AG04449 (cell line): ENCODE measurements at regions not wholly inside any gene's neighbourhood (a gene's known extent, or its start where the extent isn't known, plus 50 kb on each side); places are given as distances from the start of the nearest gene placed in this dataset.
"Not testable (repeated sequence)": the region's sequence is repeated elsewhere in the genome, so short reads cannot be mapped to it uniquely, and the experiment has no call there.

ENCODE experiments used
- CTCF ChIA-PET: fragments of 350-600 bp; formaldehyde crosslinking; extraction: SDS; loops from one replicate; lab custom pipeline; 2021; ENCODE audit warnings: antibody characterized with exemption; lab: Yijun Ruan, JAX
- POLR2A ChIA-PET: fragments of 400-600, 350-600 bp; formaldehyde crosslinking; extraction: SDS; loops from one replicate; lab custom pipeline; 2020; ENCODE audit warnings: antibody characterized with exemption, inconsistent platforms; lab: Yijun Ruan, JAX
- DNase-seq: peaks from one replicate; pipeline ENCODE4 v3.0.0-alpha.2; 2010; ENCODE audit warnings: low read depth, low spot score
- H3K4me3 ChIP-seq: 2 replicates; pipeline ENCODE4 v1.5.1; 2011; ENCODE audit warnings: low read depth, mild to moderate bottlenecking, control low read depth, low read length
- CTCF ChIP-seq: IDR thresholded peaks from one replicate; pipeline ENCODE4 v1.5.1; 2011; ENCODE audit warnings: mild to moderate bottlenecking, moderate library complexity, low read length, control low read depth, inconsistent platforms; ENCODE audit not compliant: insufficient read depth; ENCODE audit errors: missing control alignments

- CTCF ChIA-PET: interaction anchor here (0.6 to 11.1 kb wide), 44 partner anchors 7 to 509 kb away, joined by 3 to 256 read pairs (median 5); partner anchors contain the start of gene RIPK4
These were observed 104.1 kb upstream of the TMPRSS2 start for GRCh38 chr21:41611966-41612606.

DNA sequence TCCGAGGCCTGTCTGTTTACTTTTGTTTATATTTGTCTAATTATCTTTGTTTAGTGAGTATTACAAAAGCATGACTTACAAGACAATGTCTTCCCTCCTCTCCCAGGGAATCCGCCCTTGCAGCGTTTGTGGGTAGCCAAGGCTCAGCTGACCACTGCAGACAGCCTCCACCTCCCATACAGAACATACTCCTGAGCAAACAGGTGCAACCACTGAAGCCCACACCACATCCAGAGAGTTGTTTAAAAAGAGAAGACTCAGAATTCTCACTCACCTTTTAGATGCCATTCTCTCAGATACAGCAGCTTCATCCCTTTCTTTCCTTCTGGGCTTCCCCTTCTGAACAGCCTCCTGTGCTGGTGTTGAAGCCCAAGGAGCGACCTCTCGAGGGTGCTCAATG lies 103.5 kb upstream of the TMPRSS2 start:
- POLR2A ChIA-PET: no interaction called here
- no peak for DNase-seq
- CTCF ChIA-PET: interaction anchor here (0.8 to 11.1 kb wide), 23 partner anchors 9 to 506 kb away, joined by 3 to 256 read pairs (median 5); partner anchors contain the start of gene RIPK4
- no peak for TF ChIP-seq CTCF
- H3K4me3 ChIP-seq: no peak overlapping the region

More at GRCh38 chr21:41611966-41612606, 104.1 kb upstream of the TMPRSS2 start:
- no peak overlapping the region for H3K4me3 ChIP-seq
- TF ChIP-seq CTCF: peak; percentile 7
- POLR2A ChIA-PET: interaction anchor here (1.0 to 1.2 kb wide), 4 partner anchors 30 to 266 kb away, joined by 3 read pairs; no protein-coding TSS in a partner anchor
- no peak for DNase-seq

GRCh38 chr21:41610840-41611115 lies 102.8 kb upstream of the TMPRSS2 start:
- POLR2A ChIA-PET, H3K4me3 ChIP-seq, DNase-seq: not testable (repeated sequence)
- CTCF ChIA-PET: interaction anchor here (0.8 to 11.1 kb wide), 24 partner anchors 8 to 511 kb away, joined by 3 to 256 read pairs (median 4); no protein-coding TSS in a partner anchor

DNA sequence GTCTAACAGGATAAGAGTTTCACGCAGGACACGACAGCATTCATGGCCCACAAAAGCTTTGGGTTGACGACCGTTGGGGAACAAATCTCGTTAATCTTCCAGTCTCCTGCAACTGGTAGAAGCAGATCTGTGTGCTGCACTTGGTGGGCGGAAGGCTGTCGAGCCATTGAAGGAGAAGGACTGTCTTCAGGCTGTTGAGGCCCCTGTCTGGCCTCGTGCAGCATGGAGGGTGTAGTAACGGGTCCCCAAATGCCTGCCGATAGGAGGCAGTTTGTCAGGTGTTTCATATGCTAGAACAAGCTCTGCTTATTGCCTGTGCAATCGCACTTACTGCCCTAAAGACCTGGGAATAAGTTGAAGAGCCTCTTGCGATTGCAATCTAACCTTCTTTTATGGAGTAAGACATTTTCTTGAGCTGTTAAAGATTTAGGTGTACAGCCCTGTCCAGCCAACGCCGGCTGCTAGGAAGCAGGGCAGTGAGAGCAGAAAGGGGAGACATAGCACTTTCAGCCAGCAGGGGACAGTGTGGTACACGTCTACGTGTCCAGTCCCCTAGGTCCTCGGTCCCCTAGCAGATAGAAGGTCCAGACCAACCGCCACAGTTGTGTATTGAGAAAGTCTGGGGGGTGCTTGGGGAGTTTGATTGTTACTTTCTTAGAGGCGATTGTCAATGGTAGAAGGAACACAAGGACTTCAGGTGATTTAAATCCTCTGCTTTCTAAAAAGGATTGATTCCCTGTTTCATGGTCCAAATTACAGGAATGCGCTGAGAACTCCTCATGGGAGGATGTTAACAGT lies 102.3 kb upstream of the TMPRSS2 start:
- POLR2A ChIA-PET: no interaction called here
- CTCF ChIA-PET: interaction anchor here (0.6 to 11.1 kb wide), 31 partner anchors 8 to 511 kb away, joined by 3 to 256 read pairs (median 3); no protein-coding TSS in a partner anchor
- DNase-seq: no peak
- peak; percentile 82 for TF ChIP-seq CTCF
- H3K4me3 ChIP-seq: no peak overlapping the region

- TF ChIP-seq CTCF: no peak
- ChIA-PET POLR2A (no interaction called here), CTCF (interaction anchor here (11.1 kb wide), 1 partner anchor 212 kb away, joined by 256 read pairs; no protein-coding TSS in a partner anchor)
- no peak for DNase-seq
- H3K4me3 ChIP-seq: no peak overlapping the region
These were observed 98.7 kb upstream of the TMPRSS2 start for GRCh38 chr21:41606706-41607105.

DNA sequence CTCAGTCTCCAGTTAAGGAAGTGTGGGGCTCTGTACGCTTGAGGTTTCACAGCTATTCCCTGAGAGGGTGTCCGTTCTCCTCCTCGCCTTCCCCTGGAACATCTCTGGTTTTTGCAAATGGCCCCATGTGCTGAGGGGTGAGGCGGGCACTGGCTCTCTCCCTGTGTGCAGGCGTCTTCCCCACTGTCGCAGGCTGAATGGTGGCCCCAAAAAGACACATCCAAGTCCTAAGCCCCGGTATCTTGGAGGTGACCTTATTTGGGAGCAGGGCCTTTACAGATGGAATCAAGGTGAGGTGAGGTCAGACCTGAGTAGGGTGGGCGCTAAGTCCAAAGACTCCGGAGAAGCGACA lies 98.0 kb upstream of the TMPRSS2 start:
- no peak for TF ChIP-seq CTCF
- ChIA-PET POLR2A (no interaction called here), CTCF (interaction anchor here (1.9 to 2.6 kb wide), 2 partner anchors 7 to 211 kb away, joined by 6 to 14 read pairs; no protein-coding TSS in a partner anchor)
- DNase-seq: no peak
- H3K4me3 ChIP-seq: no peak overlapping the region
